Loucy (cell line): ENCODE measurements at regions not wholly inside any gene's neighbourhood (a gene's known extent, or its start where the extent isn't known, plus 50 kb on each side); places are given as distances from the start of the nearest gene placed in this dataset.

Experiments
- H2AFZ ChIP-seq: fragments of 200-600 bp; sonication (generic); 2 replicates; pipeline ENCODE4 v1.6.0; 2016; ENCODE audit warnings: antibody characterized with exemption, mild to moderate bottlenecking, low read length, moderate library complexity
- H3F3A ChIP-seq: fragments of 200-600 bp; 2 replicates; pipeline ENCODE4 v1.6.0; 2016; ENCODE audit warnings: antibody characterized with exemption, low read depth, mild to moderate bottlenecking
- H3K27me3 ChIP-seq: fragments of 200-600 bp; sonication (generic); 2 replicates; pipeline ENCODE4 v1.6.1; 2014; ENCODE audit warnings: low read length, mild to moderate bottlenecking; ENCODE audit not compliant: insufficient read depth, poor library complexity, severe bottlenecking
- H3K36me3 ChIP-seq: fragments of 200-600 bp; sonication (generic); 2 replicates; pipeline ENCODE4 v1.6.1; 2016; ENCODE audit warnings: low read length; ENCODE audit not compliant: insufficient read depth
- H3K4me1 ChIP-seq: fragments of 200-600 bp; sonication (generic); 2 replicates; pipeline ENCODE4 v1.5.1; 2014; ENCODE audit warnings: low read length, mild to moderate bottlenecking; ENCODE audit not compliant: insufficient read depth, poor library complexity, severe bottlenecking
- H3K4me2 ChIP-seq: fragments of 200-600 bp; sonication (generic); 2 replicates; pipeline ENCODE4 v1.6.0; 2014; ENCODE audit warnings: antibody characterized with exemption, low read length, low read depth, mild to moderate bottlenecking; ENCODE audit not compliant: poor library complexity, severe bottlenecking
- H3K4me3 ChIP-seq: fragments of 200-600 bp; sonication (generic); 2 replicates; pipeline ENCODE4 v1.5.1; 2014; ENCODE audit warnings: low read length, mild to moderate bottlenecking, mixed read lengths; ENCODE audit not compliant: poor library complexity, severe bottlenecking
- H3K79me2 ChIP-seq: fragments of 200-600 bp; sonication (generic); 2 replicates; pipeline ENCODE4 v1.6.1; 2014; ENCODE audit warnings: low read length; ENCODE audit not compliant: insufficient read depth
- H3K9ac ChIP-seq: fragments of 200-600 bp; sonication (generic); 2 replicates; pipeline ENCODE4 v1.6.0; 2014; ENCODE audit warnings: mild to moderate bottlenecking, low read depth, low read length, moderate library complexity; ENCODE audit not compliant: poor library complexity, severe bottlenecking
- H3K9me2 ChIP-seq: fragments of 200-600 bp; sonication (generic); replicated peaks from 2 replicates; pipeline ENCODE4 v1.6.1; 2016; ENCODE audit warnings: low read depth, low read length, mixed read lengths
- H3K9me3 ChIP-seq: fragments of 200-600 bp; sonication (generic); 2 replicates; pipeline ENCODE4 v1.6.1; 2014; ENCODE audit warnings: mild to moderate bottlenecking, antibody characterized with exemption, low read length, low read depth; ENCODE audit not compliant: insufficient read depth
- H4K20me1 ChIP-seq: fragments of 200-600 bp; sonication (generic); 2 replicates; pipeline ENCODE4 v1.6.0; 2014; ENCODE audit warnings: antibody characterized with exemption, low read length, mild to moderate bottlenecking; ENCODE audit not compliant: insufficient read depth, poor library complexity, severe bottlenecking
- CTCF ChIP-seq: fragments of 200-600 bp; sonication (generic); conservative IDR thresholded peaks from 2 replicates; pipeline ENCODE4 v1.5.1; 2014; ENCODE audit warnings: mild to moderate bottlenecking, antibody characterized with exemption, low read length
- EZH2phosphoT487 ChIP-seq: fragments of 200-600 bp; IDR thresholded peaks from 2 replicates; pipeline ENCODE4 v1.6.1; 2018; ENCODE audit warnings: antibody characterized with exemption, mild to moderate bottlenecking, moderate library complexity, borderline replicate concordance

DNA sequence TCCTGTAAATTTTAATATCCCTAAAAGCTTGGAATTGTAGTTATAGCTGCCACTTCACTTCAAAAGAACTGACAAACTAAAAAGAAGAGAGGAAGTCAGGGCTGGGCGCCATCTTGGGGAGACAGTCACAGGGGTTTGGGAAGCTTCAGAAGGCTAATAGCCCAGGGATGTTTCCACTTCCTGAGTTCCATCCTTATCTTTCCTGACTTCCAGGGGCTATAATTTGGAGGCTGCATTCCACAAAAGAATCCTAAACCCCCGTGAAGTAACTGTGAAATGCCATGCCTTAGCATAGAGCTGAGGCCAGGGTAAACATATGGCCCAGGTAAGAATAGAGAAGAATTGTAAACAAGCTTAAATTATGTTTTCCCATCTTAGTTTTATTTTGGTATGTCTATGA is 75.4 kb upstream of the LPAR1 start:
- H3K79me2 ChIP-seq = no peaks in the 10 kb centered on the region
- no peaks in the 10 kb centered on the region for H3F3A ChIP-seq
- no peaks in the 10 kb centered on the region for H3K4me1 ChIP-seq
- no peaks in the 10 kb centered on the region for H3K9me3 ChIP-seq
- no peak overlapping the region for H3K9ac ChIP-seq
- H3K9me2 ChIP-seq = no peaks in the 10 kb centered on the region
- no peak for TF ChIP-seq CTCF
- TF ChIP-seq EZH2phosphoT487 = no peak
- no peak overlapping the region for H3K4me3 ChIP-seq
- no peaks in the 10 kb centered on the region for H3K27me3 ChIP-seq
- H2AFZ ChIP-seq = no peak overlapping the region
- no peaks in the 10 kb centered on the region for H4K20me1 ChIP-seq
- no peak overlapping the region for H3K4me2 ChIP-seq
- no peaks in the 10 kb centered on the region for H3K36me3 ChIP-seq

DNA sequence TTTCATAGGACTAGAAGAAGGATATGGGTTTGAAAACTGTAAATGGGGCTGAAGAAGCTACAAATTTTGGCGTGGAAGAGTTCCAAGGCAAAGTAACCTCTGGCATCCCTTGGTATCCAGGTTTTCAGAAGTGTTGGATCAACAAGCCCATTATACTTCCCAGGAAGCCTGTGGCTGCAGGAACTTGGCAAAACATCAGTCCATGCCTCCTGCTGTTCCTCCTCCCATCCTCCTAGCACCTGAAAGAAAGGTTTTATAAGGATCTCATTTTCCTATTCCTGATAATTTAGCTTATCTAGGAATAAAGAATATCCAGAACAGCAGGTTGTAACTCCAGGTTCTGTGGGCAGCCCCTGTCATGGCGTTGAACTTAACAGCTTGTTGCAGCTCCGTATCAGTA is 72.5 kb upstream of the LPAR1 start:
- no peaks in the 10 kb centered on the region for H4K20me1 ChIP-seq
- H3K4me2 ChIP-seq = no peak overlapping the region
- no peak for TF ChIP-seq EZH2phosphoT487
- no peak for TF ChIP-seq CTCF
- H3K4me3 ChIP-seq = no peak overlapping the region
- no peaks in the 10 kb centered on the region for H3K4me1 ChIP-seq
- H3K27me3 ChIP-seq = no peaks in the 10 kb centered on the region
- no peaks in the 10 kb centered on the region for H3K9me2 ChIP-seq
- H3F3A ChIP-seq = no peaks in the 10 kb centered on the region
- H3K9ac ChIP-seq = no peak overlapping the region
- H3K36me3 ChIP-seq = no peaks in the 10 kb centered on the region
- no peak overlapping the region for H2AFZ ChIP-seq
- no peaks in the 10 kb centered on the region for H3K9me3 ChIP-seq
- no peaks in the 10 kb centered on the region for H3K79me2 ChIP-seq

DNA sequence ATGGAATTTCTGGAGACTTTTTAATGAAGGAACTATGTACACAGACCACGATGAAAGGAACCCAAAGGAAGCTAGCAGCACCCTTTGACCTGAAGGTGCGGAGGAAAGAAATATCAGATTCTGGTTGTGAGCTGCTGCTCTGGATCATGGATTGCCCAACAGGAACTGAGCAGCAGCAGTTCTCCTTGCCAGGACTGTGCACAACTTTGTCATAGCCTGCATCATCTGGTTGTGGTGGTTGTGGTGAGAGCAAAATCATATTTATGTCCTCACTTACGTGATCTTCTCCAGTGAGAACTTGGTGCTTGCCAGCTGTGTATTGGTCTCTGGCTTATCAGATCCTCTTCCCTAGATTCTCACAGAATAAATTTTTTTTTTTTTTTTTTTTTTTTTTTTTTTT is 70.7 kb upstream of the LPAR1 start:
- no peak overlapping the region for H3K4me3 ChIP-seq
- no peaks in the 10 kb centered on the region for H3K36me3 ChIP-seq
- no peaks in the 10 kb centered on the region for H3K4me1 ChIP-seq
- no peaks in the 10 kb centered on the region for H3K9me3 ChIP-seq
- no peak overlapping the region for H3K9ac ChIP-seq
- H3F3A ChIP-seq = no peaks in the 10 kb centered on the region
- H3K9me2 ChIP-seq = no peaks in the 10 kb centered on the region
- TF ChIP-seq EZH2phosphoT487 = no peak
- TF ChIP-seq CTCF = no peak
- H3K27me3 ChIP-seq = no peaks in the 10 kb centered on the region
- no peak overlapping the region for H2AFZ ChIP-seq
- H3K4me2 ChIP-seq = no peak overlapping the region
- no peaks in the 10 kb centered on the region for H4K20me1 ChIP-seq
- no peaks in the 10 kb centered on the region for H3K79me2 ChIP-seq
